GM12892 (cell line): ENCODE measurements at regions not wholly inside any gene's neighbourhood (a gene's known extent, or its start where the extent isn't known, plus 50 kb on each side); places are given as distances from the start of the nearest gene placed in this dataset.
"Not testable (repeated sequence)": the region's sequence is repeated elsewhere in the genome, so short reads cannot be mapped to it uniquely, and the experiment has no call there.

Experiments used
- DNase-seq: peaks from one replicate; pipeline ENCODE4 v3.0.0; 2011; ENCODE audit not compliant: insufficient read length
- FAIRE-seq: peaks from 2 replicates; lab custom pipeline; 2011; peaks lifted over from hg19 to GRCh38; lab: Jason Lieb, UNC
- POLR2A ChIP-seq: IDR thresholded peaks from 2 replicates; pipeline ENCODE4 v1.6.1; 2011; ENCODE audit warnings: low read depth, low read length, control low read depth
- POLR2AphosphoS5 ChIP-seq: IDR thresholded peaks from 2 replicates; pipeline ENCODE4 v1.6.1; 2011; ENCODE audit warnings: low read depth, low read length, control low read depth
- TAF1 ChIP-seq: IDR thresholded peaks from 2 replicates; pipeline ENCODE4 v1.6.1; 2011; ENCODE audit warnings: low read depth, mild to moderate bottlenecking, control low read depth, low read length, borderline replicate concordance

DNA sequence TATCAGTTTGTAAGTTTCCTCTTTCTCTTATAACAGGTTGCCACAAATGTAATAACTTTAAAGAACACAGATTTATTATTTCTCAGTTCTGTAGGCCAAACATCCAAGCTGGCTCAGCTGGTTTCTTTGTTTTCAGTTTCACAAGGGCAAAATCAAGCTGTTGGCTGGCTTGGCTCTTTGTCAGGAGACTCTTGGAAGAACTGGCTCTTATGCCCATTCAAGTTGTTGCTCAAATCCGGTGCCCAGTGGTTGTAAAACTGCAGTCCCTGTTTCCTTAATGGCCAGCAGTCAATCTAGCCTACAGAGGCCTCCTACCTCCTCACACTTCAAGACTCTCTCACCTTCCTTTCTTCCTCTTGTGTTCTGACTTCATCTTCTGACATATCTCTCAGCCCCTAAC, 1171.0 kb downstream of the MRPL39 start:
- no peak for FAIRE-seq
- TF ChIP-seq TAF1 (no peak), POLR2A (no peak), POLR2AphosphoS5 (no peak)
- no peak for DNase-seq

DNA sequence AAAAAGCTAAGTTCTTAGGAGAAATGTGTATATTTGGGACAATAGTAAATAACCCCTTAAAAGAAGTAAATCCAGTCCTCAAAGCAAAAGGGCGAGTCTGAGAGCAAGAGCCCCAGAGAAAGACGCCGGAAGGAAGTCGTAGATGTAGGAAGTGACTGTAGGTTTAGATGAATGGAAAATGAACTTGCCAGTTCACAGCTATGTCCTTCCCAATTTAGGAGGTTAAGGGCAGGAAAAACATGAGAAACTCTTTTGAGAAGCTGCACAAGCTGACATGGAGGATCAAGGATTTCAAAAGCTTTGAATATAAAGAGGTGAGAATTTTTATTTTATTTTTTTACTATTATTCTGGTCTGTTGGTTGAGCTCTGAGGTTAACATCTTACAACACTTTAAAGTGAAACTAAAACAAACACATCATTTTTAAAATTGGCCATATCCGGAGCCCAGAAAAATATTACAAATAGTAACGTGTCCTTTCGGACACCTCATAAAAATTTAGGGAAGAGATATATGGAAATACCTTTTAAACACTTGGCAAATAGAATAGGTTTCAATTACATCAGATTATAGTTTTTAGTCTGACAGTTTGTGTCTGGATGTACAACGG, 1178.6 kb downstream of the MRPL39 start:
- 0 out of 2 replicates have a peak, but pooled peaks have one; percentile 46 for TF ChIP-seq TAF1
- TF ChIP-seq POLR2A, result no peak
- FAIRE-seq, result peak; percentile 33

DNA sequence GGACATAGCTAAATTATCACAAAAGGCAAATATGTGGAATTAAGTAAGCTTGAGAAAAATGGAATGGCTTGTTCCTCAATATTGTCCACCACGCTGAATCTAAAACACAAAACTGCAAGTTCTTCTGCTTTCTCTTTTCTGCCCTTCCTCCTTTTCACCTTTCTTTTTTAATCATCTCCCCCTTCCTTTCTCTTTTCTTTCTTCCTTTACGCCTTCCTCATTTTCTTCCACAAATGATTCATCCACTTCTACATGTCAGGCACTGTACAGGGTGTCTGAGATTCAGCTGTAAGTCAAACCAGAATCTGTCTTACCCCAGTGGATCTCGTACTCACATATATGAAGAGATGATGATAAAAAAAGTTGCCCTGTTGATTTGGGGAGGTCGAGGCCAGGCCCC, 1182.5 kb downstream of the MRPL39 start:
- DNase-seq, result no peak
- TF ChIP-seq POLR2A (no peak), POLR2AphosphoS5 (no peak), TAF1 (no peak)
- FAIRE-seq, result no peak

More for the DNA sequence above, 1178.6 kb downstream of the MRPL39 start:
- no peak for DNase-seq

DNA sequence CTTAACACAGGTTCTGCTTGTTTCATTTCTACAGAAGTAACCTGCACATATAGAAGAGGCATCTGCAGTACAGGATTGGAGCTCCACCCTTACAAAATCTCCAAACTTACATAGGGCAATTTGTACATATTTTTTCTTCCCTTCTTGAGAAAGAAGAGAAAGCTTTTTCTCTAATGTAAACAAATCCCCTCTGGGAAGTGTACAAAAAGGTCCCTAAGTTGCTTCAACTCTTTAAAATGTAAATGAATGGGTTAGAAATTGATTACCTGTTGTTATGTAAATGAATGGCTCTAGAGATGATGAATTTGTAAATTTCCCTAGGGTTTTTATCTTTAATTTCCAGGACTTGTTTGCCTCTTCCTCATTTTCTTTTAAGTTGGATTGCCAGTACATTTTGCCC, 1183.7 kb downstream of the MRPL39 start:
- FAIRE-seq (no peak), DNase-seq (no peak)
- TF ChIP-seq TAF1 (no peak), POLR2A (no peak), POLR2AphosphoS5 (no peak)

DNA sequence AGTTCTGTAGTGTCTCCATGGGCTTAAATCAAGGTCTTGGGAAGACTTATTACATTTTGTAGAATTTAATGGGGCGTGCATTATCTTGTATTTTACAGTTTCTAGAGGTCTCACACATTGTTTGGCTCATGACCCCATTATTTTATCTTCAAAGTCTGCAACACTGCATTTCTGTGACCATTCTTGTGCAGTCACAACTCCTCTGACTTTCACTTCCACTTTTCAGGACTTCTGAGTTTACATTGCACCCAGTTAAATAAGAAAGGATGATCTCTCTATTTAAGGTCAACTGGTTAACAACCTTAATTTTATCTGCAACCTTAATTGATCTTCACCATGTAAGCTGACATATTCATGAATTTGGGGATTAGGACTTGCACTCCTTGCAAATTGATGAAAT, 1186.6 kb downstream of the MRPL39 start:
- no peak for DNase-seq
- no peak for FAIRE-seq
- no peak for TF ChIP-seq POLR2AphosphoS5
- TF ChIP-seq TAF1, result no peak

DNA sequence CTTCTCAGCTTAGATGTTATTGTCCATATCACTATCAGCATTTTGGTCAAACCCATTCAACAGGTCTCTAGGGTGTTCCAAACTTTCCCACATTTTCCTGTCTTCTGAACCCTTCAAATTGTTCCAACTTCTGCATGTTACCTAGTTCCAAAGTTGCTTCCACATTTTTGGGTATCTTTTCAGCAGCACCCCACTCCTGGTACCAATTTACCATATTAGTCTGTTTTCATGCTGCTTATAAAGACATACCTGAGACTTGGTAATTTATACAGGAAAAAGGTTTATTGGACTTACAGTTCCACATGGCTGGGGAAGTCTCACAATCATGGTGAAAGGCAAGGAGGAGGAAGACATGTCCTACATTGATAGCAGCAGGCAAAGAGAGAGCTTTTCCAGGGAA, 1187.6 kb downstream of the MRPL39 start:
- not testable (repeated sequence) for FAIRE-seq, DNase-seq

DNA sequence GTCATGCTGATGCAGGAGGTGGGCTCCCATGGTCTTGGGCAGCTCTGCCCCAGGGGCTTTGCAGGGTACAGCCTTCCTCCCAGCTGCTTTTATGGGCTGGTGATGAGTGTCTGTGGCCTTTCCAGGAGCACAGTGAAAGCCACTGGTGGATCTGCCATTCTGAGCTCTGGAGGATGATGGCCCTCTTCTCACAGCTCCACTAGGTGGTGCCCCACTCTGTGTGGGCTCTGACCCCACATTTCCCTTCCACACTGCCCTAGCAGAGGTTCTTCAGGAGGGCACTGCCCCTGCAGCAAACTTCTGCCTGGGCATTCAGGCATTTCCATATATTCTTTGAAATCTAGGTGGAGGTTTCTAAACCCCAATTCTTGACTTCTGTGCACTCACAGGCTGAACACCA, 1188.6 kb downstream of the MRPL39 start:
- no peak for DNase-seq
- TF ChIP-seq POLR2A (no peak), POLR2AphosphoS5 (no peak), TAF1 (no peak)
- no peak for FAIRE-seq

DNA sequence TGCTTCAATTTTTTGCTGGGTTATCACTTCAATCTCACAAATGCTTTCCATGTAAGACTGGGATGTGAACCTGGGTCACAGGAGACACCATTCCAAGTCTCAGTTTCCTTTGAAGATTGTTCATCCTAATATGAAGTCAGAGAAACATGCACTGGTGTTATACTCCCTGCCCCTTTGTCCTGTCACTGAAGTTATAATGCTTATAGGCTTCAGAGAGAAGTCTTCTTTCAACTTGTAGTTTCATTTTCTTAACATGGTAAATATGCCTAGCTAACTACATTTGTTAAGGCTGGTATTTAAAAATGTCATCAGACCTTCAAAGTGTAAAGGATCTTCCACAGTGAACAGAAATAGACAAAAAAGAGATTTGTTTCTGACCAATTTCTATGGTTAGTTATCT, 1195.9 kb downstream of the MRPL39 start:
- TF ChIP-seq POLR2A (no peak), POLR2AphosphoS5 (no peak), TAF1 (no peak)
- DNase-seq (no peak), FAIRE-seq (no peak)

DNA sequence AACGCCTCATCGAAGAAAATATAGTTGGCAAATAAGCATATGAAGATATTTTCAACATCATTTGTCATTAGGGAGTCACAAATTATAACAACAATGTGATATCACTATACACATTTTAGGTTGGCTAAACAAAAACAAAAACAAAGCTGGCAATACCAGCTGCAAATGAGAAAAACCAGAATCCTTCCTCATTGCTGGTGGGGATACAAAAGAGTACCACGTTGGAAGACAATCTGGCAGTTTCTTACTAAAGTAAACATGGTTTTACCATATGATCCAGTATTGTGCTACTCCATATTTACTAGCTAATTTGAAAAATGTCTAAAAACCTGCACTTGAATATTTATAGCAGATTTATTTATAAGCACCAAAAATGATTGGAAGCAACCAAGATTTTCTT, 1204.1 kb downstream of the MRPL39 start:
- DNase-seq (no peak), FAIRE-seq (no peak)
- TF ChIP-seq TAF1 (no peak), POLR2A (no peak)

DNA sequence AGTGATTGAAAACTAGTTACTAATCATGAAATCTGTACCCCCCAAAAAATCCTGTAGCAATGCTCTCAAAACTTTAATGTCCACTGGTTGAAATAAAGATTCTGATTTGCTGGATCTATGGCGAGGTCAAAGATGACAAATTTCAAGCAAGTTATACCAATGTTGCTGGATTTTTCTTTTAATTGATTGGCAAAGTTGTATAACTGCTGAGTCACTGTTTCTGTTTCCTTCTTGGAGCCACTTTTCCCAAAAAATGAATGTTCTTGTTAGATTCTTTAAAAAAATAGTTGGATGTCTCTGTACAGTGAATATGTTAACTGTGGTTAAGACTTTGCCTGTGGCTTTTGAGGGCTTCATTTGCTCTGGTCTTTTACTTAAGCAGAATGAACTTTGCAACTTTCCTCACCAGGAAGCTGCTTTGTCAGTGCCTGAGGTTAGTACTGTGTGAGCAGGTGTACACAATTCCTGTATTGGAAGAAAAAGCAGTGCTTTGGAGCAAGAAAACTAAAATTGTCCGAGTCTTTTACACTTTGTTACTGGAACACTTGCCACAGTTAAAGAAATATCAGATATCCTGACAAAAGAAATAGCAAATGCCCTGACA, 1211.9 kb downstream of the MRPL39 start:
- DNase-seq (no peak), FAIRE-seq (no peak)
- TF ChIP-seq POLR2A (no peak), TAF1 (no peak), POLR2AphosphoS5 (no peak)

DNA sequence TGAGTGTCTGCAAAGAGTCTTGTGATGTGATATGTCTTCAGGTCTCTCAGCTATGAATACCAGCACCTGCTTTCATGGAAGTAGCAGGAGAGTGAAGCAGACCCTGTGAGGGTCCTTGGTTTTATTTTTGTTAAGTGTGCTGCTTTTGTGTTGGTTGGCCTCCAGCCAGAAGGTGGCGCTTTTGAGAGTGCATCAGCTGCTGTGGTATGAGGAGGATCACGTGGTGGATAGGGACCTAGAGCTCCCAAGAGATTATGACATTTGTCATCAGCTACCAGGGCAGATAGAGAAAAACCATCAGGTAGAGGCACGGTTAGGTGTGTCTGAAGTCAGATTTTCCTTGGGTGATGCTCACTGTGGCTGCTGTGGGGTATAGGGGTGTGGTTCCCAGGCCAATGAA, 1232.1 kb downstream of the MRPL39 start:
- TF ChIP-seq POLR2A (no peak), TAF1 (no peak), POLR2AphosphoS5 (no peak)
- no peak for DNase-seq
- no peak for FAIRE-seq

DNA sequence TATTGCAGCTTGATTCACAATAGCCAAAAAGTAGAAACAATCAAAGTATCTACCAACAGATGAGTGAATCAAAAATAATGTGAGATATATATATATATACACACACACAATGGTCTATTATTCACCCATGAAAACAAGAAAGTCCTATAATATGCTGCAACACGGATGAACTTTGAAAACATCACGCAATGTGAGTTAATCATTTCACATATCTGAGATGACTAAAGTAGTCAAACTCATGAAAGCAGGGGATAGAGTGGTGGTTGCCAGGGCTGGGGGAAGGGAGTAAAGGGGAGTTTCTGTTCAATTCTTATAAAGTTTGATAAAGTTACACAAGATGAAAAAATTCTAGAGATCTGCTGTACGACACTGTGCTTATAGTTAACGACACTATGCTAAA, 1234.8 kb downstream of the MRPL39 start:
- DNase-seq (no peak), FAIRE-seq (no peak)
- TF ChIP-seq TAF1 (no peak), POLR2A (no peak), POLR2AphosphoS5 (no peak)

DNA sequence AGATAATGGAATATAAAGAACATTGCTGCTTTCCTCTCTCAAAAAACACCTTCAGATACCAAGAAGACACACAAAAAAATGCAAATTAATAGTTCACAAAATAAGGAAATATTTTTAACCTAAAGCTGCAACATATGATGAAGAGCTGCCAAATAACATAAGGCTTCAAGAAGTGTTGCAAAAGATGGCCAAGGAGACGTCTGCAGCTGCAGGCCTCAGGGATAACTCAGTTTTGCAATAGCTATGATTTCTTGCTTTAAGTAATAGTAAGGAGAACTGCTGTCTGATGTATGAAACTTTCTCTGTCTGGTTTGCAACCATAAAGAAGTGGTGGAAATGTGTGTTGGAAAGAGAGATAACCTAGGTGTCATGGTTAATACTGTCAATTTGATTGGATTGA, 1237.5 kb downstream of the MRPL39 start:
- DNase-seq (no peak), FAIRE-seq (no peak)
- TF ChIP-seq POLR2AphosphoS5, result no peak
- TF ChIP-seq TAF1, result no peak
- no peak for TF ChIP-seq POLR2A
